ENCODE measurements at regions not wholly inside any gene's neighbourhood (a gene's known extent, or its start where the extent isn't known, plus 50 kb on each side); places are given as distances from the start of the nearest gene placed in this dataset.
A peak's percentile ranks its signal among the peaks of the same experiment; 100 is the strongest.

GRCh38 chr2:235411905-235412485 lies 81.8 kb upstream of the AGAP1 start:
- H3K27ac ChIP-seq (ENCODE audit: low read depth, low read length): no peak overlapping the region
- H3K4me1 ChIP-seq (ENCODE audit: insufficient read depth, low read length): no peaks in the 10 kb centered on the region
- TF ChIP-seq CTCF (IDR thresholded peaks at IDR 0.05; ENCODE audit: extremely low read depth, low read depth, low read length): no peak
- no peaks in the 10 kb centered on the region for H3K27me3 ChIP-seq (ENCODE audit: insufficient read depth, low read length)
- no peaks in the 10 kb centered on the region for H3K9me3 ChIP-seq (ENCODE audit: low read depth, low read length)
- H3K79me2 ChIP-seq (ENCODE audit: insufficient read depth, low read length): no peaks in the 10 kb centered on the region
- no peak for DNase-seq (ENCODE audit: insufficient read length, low spot score, missing footprints)
- no peaks in the 10 kb centered on the region for H3K36me3 ChIP-seq (ENCODE audit: insufficient read depth, low read length)
- no peak overlapping the region for H3K4me3 ChIP-seq (ENCODE audit: insufficient read depth, low read length)
- H3K4me2 ChIP-seq (ENCODE audit: insufficient read depth, low read length): no peak overlapping the region
- no peaks in the 10 kb centered on the region for H4K20me1 ChIP-seq (ENCODE audit: insufficient read depth, low read length)
- no peak overlapping the region for H2AFZ ChIP-seq (ENCODE audit: low read length)

GRCh38 chr2:235413064-235413463 lies 80.8 kb upstream of the AGAP1 start:
- TF ChIP-seq CTCF (IDR thresholded peaks at IDR 0.05; ENCODE audit: extremely low read depth, low read depth, low read length): no peak
- Histone ChIP-seq H3K4me2 (ENCODE audit: insufficient read depth, low read length) (no peak overlapping the region), H2AFZ (ENCODE audit: low read length) (no peak overlapping the region), H3K79me2 (ENCODE audit: insufficient read depth, low read length) (no peaks in the 10 kb centered on the region), H3K9me3 (ENCODE audit: low read depth, low read length) (no peaks in the 10 kb centered on the region), H4K20me1 (ENCODE audit: insufficient read depth, low read length) (no peaks in the 10 kb centered on the region), H3K36me3 (ENCODE audit: insufficient read depth, low read length) (no peaks in the 10 kb centered on the region), H3K4me3 (ENCODE audit: insufficient read depth, low read length) (no peak overlapping the region), H3K4me1 (ENCODE audit: insufficient read depth, low read length) (no peaks in the 10 kb centered on the region), H3K27me3 (ENCODE audit: insufficient read depth, low read length) (no peaks in the 10 kb centered on the region), H3K27ac (ENCODE audit: low read depth, low read length) (no peak overlapping the region)
- DNase-seq (ENCODE audit: insufficient read length, low spot score, missing footprints): no peak

GRCh38 chr2:235414422-235414821 lies 79.4 kb upstream of the AGAP1 start:
- no peaks in the 10 kb centered on the region for H3K36me3 ChIP-seq (ENCODE audit: insufficient read depth, low read length)
- no peaks in the 10 kb centered on the region for H3K27me3 ChIP-seq (ENCODE audit: insufficient read depth, low read length)
- no peak overlapping the region for H2AFZ ChIP-seq (ENCODE audit: low read length)
- no peaks in the 10 kb centered on the region for H3K4me1 ChIP-seq (ENCODE audit: insufficient read depth, low read length)
- no peaks in the 10 kb centered on the region for H3K79me2 ChIP-seq (ENCODE audit: insufficient read depth, low read length)
- TF ChIP-seq CTCF (IDR thresholded peaks at IDR 0.05; ENCODE audit: extremely low read depth, low read depth, low read length): no peak
- no peak overlapping the region for H3K4me3 ChIP-seq (ENCODE audit: insufficient read depth, low read length)
- no peak overlapping the region for H3K4me2 ChIP-seq (ENCODE audit: insufficient read depth, low read length)
- H4K20me1 ChIP-seq (ENCODE audit: insufficient read depth, low read length): no peaks in the 10 kb centered on the region
- no peaks in the 10 kb centered on the region for H3K9me3 ChIP-seq (ENCODE audit: low read depth, low read length)
- no peak overlapping the region for H3K27ac ChIP-seq (ENCODE audit: low read depth, low read length)
- DNase-seq (ENCODE audit: insufficient read length, low spot score, missing footprints): no peak

GRCh38 chr2:235416858-235417499 lies 76.9 kb upstream of the AGAP1 start:
- Histone ChIP-seq H3K4me2 (ENCODE audit: insufficient read depth, low read length) (peak overlapping the region; percentile 12), H3K9me3 (ENCODE audit: low read depth, low read length) (no peaks in the 10 kb centered on the region), H3K79me2 (ENCODE audit: insufficient read depth, low read length) (no peaks in the 10 kb centered on the region), H2AFZ (ENCODE audit: low read length) (peak overlapping the region; percentile 74), H3K4me3 (ENCODE audit: insufficient read depth, low read length) (no peak overlapping the region), H3K27ac (ENCODE audit: low read depth, low read length) (no peak overlapping the region), H3K27me3 (ENCODE audit: insufficient read depth, low read length) (no peaks in the 10 kb centered on the region), H3K4me1 (ENCODE audit: insufficient read depth, low read length) (no peaks in the 10 kb centered on the region), H4K20me1 (ENCODE audit: insufficient read depth, low read length) (no peaks in the 10 kb centered on the region), H3K36me3 (ENCODE audit: insufficient read depth, low read length) (no peaks in the 10 kb centered on the region)
- TF ChIP-seq CTCF (IDR thresholded peaks at IDR 0.05; ENCODE audit: extremely low read depth, low read depth, low read length): no peak
- no peak for DNase-seq (ENCODE audit: insufficient read length, low spot score, missing footprints)
